GM08714 (cell line): ENCODE measurements at regions not wholly inside any gene's neighbourhood (a gene's known extent, or its start where the extent isn't known, plus 50 kb on each side); places are given as distances from the start of the nearest gene placed in this dataset.

Experiments
- H3K4me3 ChIP-seq: fragments of 200-500 bp; sonication (Bioruptor generic); 2 replicates; pipeline ENCODE4 v1.5.1; 2014; ENCODE audit warnings: mild to moderate bottlenecking, low read length, inconsistent platforms
- ZNF274 ChIP-seq: IDR thresholded peaks from 2 replicates; pipeline ENCODE4 v1.6.1; 2012; ENCODE audit warnings: mild to moderate bottlenecking, low read depth, low read length

- TF ChIP-seq ZNF274: no peak
- no peak overlapping the region for H3K4me3 ChIP-seq
Observed at GRCh38 chr2:198712485-198712884, 745.3 kb downstream of the SATB2 start.

GRCh38 chr2:198711484-198711883 lies 746.3 kb downstream of the SATB2 start:
- no peak for TF ChIP-seq ZNF274

DNA sequence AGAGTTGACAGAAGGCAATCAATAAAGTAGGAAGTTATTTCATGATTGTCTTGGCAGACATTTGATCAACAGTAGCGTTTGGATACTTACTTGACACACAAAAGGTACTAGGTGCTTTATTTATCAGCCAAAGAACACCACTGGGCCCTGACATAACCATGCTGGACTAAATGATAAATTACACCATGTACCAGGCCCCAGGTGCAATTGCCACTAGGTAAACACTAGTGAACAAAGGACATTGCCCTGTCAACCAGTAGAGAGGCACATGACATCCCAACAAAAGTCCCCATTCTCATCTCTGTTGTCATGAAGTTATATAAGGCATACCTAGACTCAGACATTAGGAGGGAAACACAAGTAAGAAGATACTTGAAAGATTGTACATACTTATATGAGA lies 747.2 kb downstream of the SATB2 start:
- H3K4me3 ChIP-seq: no peak overlapping the region
- TF ChIP-seq ZNF274: no peak

More at GRCh38 chr2:198711484-198711883, 746.3 kb downstream of the SATB2 start:
- no peak overlapping the region for H3K4me3 ChIP-seq

DNA sequence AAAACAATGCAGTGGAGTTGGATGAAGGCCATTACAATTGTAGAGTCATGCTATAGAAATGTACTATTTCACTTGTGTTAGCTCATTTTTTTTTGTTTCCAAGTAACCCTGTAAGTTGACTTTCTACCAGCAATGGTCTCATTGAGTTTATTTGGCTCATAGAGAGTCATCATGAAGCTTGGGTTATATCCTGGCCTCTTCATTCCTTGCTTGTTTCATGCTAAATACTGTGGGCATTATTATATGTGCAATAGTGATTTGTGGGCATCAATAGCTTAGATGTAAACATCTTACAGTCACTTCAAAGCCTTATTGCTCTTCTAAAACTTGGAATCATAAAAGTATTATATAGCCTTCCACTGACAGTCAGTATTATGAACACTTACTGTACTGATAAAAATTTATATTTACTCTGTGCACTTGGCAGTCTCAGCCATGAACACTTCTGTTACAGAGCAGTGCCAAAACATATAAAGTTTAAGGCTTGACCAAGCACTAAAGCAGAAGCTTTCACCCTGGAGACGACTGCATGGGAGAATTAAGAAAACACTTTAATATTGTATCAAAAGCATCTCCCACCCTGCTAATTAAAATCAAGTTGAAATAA lies 751.2 kb downstream of the SATB2 start:
- no peak overlapping the region for H3K4me3 ChIP-seq
- TF ChIP-seq ZNF274: no peak

- no peak for TF ChIP-seq ZNF274
- no peak overlapping the region for H3K4me3 ChIP-seq
Observed at GRCh38 chr2:198703281-198703680, 754.5 kb downstream of the SATB2 start.

DNA sequence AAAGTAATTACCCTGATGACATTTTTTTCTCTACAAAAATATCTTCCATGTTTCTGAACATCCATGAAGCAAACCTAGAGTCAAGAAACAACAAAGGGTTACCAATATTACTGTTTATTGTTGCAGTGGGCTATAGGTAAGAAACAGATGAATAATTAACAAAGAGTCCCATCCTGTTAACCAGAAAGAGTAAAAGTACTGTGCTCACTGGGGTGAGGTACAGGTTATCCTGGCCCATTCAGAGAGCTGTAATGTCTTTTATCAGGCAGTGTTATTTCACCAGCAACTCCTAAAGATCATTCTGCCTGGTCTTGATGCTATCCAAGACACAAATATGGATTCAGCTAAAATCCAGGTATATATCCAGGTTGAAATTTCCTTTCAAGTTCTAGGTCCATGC lies 754.9 kb downstream of the SATB2 start:
- no peak overlapping the region for H3K4me3 ChIP-seq
- no peak for TF ChIP-seq ZNF274

- no peak for TF ChIP-seq ZNF274
- H3K4me3 ChIP-seq: no peak overlapping the region
Observed at GRCh38 chr2:198701481-198701880, 756.3 kb downstream of the SATB2 start.

DNA sequence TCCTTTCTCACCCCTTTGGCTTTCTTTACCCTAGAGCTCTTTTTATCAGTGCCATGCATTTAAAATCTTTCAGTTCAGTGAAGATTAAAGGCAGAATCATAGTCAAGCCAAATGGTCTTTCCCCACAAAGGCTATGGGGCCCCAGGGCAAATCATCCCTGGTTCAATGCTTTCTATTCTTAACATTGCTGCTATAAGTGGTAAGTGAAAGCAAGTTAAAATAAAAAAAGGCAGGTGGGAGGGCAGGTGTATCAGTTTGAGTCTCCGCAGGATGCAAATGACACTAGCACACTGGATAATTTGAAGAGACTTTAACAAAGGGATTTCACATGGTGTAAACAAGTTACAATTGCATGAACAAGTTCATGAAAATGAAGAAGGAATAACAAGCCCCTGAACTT lies 757.4 kb downstream of the SATB2 start:
- no peak overlapping the region for H3K4me3 ChIP-seq
- TF ChIP-seq ZNF274: no peak

DNA sequence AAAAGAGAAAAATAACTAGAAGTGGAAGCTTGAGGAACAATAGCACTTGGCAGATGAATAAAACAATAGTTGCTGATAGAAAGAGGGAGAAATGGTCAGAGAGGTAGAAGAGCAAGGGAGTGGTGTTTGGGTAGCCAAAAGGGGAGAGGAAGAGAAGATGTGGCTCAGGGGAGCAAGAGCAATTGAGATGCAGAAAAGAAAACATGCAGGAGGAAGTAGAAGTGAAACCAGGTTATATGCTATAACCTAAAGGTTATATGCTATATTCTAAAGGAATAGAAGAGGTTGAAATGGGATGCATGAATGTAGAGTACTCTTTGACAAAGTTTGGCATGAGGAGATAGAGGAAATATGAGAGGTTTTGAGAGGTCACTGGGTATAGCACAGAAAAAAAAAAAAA lies 759.5 kb downstream of the SATB2 start:
- no peak overlapping the region for H3K4me3 ChIP-seq
- TF ChIP-seq ZNF274: no peak

- H3K4me3 ChIP-seq: no peak overlapping the region
- TF ChIP-seq ZNF274: no peak
Observed at GRCh38 chr2:198697794-198698193, 759.9 kb downstream of the SATB2 start.

DNA sequence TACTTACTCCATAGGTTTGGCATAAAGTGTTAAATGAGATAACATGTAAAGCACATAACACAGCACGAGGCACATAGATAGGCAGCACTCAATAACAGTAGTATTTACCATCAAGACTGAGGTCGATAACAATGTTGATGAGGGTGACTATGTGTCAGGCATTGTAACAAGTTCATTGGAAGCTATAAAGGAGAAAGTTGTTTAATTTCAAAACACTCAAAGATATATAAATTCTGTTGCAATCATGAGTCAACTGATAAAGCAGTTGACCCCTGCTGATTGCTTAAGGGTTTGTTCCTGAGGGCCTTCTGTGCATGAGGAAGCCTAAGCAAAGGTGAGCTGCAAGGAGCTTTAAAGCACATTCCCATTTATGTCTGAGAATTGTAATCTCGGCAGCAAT lies 760.5 kb downstream of the SATB2 start:
- TF ChIP-seq ZNF274: no peak
- H3K4me3 ChIP-seq: no peak overlapping the region

- TF ChIP-seq ZNF274: no peak
Observed at GRCh38 chr2:198695879-198696278, 761.9 kb downstream of the SATB2 start.

GRCh38 chr2:198692907-198693510 lies 764.7 kb downstream of the SATB2 start:
- TF ChIP-seq ZNF274: no peak
- H3K4me3 ChIP-seq: no peak overlapping the region

More at GRCh38 chr2:198695879-198696278, 761.9 kb downstream of the SATB2 start:
- H3K4me3 ChIP-seq: no peak overlapping the region

- no peak for TF ChIP-seq ZNF274
- H3K4me3 ChIP-seq: no peak overlapping the region
Observed at GRCh38 chr2:198691236-198691635, 766.5 kb downstream of the SATB2 start.

DNA sequence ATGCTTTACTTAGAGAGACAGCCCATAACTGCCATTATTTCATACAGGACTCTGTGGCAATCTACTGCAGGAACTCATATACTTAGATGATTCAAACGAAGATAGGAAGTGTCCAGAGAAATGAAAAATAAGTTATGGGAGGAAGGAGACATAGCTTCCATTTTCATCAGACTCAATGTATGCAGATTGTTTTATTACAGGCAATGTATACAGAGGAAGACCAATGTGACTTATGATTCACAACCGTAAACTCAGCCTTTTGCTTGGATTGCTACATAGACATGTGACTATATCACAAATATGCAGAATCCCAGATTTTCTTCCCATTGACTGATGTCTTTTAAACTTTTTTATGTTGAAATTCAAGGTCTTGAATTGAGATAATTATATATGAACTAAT lies 793.4 kb downstream of the SATB2 start:
- H3K4me3 ChIP-seq: no peak overlapping the region
- no peak for TF ChIP-seq ZNF274

GRCh38 chr2:198662905-198663304 lies 794.8 kb downstream of the SATB2 start:
- H3K4me3 ChIP-seq: no peak overlapping the region
- TF ChIP-seq ZNF274: no peak

- no peak for TF ChIP-seq ZNF274
Observed at GRCh38 chr2:198660501-198660900, 797.2 kb downstream of the SATB2 start.

More at GRCh38 chr2:198660501-198660900, 797.2 kb downstream of the SATB2 start:
- H3K4me3 ChIP-seq: no peak overlapping the region
